ENCODE measurements at regions not wholly inside any gene's neighbourhood (a gene's known extent, or its start where the extent isn't known, plus 50 kb on each side); places are given as distances from the start of the nearest gene placed in this dataset.

DNA sequence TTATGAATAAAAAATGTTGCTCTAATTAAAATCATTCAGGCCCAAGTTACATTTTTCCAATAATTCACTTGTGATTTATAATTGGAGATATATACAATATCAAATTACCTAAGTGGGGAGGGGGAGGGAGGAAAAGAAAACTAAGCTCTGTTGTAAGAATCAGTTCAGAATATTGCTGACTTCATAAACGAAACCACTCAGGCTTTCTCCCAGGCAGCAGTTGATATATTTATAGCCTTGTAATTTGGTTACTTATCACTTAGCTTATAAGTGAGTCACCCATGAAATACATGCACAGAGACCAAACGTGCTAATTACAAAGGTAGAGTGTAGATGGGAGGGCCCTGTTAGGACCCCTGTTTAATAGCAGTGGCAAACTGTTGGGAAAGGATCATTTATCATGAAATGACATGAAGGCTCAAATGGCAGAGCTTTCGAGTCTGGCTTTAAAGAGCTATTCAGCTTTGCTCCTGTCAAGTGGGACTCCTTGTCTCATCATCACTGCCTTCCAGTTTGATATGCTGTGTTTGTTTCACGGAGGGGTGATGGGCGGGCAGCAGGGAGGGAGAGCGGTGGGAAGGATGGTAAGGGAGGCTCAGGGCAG lies 105.6 kb upstream of the PGRMC2 start:
- DNase-seq (ENCODE audit: low read depth, low spot score): no peak

DNA sequence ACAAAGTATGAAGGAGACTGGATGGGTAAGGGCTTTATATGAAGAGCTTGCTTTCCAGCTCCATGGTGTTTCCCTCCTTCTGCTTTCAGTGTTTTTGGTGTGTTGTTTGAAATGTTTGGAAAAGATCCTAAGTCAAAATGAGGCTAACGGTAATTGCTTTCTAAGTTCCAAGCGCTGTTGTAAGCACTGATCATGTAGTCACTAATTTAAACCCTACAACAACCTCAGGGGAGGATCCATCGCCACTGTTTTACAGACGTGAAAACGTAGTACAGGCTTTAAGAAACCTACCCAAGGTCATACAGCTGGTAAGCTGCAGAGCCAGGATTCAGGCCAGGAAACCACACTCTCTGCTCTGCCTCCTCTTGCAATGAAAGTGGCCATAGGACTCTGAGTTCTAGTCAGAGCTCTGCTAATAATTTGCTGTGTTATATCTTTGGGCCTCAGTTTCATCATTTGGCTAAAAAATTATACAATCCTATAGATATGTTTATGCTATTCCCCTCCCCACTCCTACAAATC lies 102.9 kb upstream of the PGRMC2 start:
- DNase-seq (ENCODE audit: low read depth, low spot score): no peak

DNA sequence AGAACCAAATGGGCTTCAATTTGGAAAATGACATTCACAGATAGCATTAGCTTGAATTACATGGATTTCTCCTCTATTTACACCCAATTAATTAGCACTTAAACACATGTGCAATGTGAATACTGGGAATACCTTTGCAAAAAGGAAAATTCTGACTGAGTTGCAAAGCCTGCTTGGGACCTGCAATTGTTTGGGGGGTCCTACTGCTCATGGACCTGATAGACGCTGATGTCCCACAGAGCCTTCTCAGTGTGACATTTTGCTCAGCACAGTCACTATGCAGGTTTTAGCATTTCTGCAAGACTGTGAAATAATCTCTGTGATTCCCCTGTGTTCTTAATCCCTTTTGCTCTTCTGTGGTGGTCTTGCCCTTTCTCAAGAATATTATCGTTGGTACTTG lies 101.2 kb upstream of the PGRMC2 start:
- no peak for DNase-seq (ENCODE audit: low read depth, low spot score)

DNA sequence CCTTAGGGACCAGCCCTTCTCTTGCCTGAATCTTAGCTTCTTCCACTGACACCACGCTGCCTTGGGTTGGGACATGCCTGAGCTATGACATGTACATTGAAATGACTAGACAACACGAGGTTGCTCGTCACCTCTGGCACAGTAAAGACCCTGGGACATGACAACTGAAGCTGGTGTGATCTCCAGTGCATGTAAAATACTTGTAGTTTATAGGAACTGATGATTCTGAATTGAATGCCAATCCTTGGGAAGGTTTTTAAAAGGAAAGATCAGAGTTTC lies 100.7 kb upstream of the PGRMC2 start:
- DNase-seq (ENCODE audit: low read depth, low spot score): no peak

DNA sequence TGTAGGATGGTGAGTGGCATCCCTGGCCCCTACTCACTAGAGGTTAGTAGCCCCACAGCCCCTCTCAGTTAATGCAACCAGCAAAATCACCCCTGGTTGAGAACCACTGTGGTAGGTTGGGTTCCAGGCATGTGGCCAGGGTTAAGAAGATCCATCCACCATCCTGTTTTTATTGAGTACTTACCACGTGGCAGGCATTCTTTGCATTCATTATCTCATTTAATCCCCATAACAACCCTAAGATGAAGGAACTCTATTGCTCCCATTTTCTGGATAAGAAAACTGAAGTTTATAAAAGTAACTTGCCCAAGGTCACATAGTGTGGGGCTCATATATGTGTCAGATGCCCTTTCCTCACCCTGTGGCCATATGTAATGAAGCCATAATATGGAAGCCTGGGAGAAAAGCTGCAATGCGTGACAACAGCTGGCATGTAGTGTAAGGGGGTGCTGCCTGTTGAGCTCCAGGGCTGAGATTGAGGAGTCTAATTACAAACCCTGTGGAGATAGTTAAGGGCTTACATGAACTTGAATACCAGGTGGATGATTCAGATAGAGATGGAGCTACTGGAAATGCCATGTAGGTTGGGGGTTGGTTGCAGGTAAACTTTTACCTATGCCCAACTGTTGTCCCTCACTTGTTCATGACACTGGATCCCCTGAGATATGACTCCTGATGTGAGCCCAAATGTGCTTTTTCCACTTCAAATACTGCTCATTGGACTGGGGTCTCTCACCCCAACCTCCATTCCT lies 100.2 kb upstream of the PGRMC2 start:
- no peak for DNase-seq (ENCODE audit: low read depth, low spot score)

DNA sequence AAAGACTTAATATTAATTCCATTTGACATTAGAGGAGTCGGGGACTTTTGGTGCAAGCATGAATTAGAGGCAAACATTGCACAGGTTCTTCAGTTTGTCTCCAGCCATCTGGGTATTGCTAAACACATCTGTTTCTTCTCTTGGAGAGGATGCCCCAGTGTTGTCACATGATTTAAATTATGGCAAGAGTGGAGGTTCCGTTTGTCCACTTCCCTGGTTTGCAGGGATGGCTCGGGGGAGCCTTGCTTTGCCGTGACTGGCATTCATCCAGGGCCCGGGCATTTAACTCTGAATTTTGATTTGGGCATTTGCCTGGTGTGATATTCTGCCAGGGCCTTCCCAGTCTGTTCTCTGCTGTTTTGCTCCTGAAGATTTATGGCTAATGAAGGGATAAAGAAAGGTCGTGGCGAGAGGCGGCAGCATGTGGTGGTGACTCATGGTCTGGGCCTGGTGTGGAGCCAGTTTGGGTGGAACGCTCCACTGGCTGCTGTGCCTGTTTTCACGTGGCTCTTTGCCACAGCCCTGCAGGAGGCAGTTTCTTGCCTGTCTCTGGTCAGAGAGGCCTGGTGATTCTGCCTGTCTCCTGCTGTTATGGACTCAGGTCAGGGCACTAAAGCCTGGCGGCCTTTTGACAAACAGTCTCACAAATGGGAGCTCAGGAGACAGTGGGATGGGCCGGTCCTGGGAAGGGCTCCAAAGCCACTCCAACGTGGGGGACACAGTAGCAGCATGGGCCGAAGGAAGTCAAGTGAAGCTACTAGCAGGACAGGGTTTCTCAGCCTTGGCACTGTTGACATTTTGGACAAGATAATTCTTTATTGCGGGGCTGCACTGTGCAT lies 99.4 kb upstream of the PGRMC2 start:
- DNase-seq (ENCODE audit: low read depth, low spot score): peak; percentile 64

DNA sequence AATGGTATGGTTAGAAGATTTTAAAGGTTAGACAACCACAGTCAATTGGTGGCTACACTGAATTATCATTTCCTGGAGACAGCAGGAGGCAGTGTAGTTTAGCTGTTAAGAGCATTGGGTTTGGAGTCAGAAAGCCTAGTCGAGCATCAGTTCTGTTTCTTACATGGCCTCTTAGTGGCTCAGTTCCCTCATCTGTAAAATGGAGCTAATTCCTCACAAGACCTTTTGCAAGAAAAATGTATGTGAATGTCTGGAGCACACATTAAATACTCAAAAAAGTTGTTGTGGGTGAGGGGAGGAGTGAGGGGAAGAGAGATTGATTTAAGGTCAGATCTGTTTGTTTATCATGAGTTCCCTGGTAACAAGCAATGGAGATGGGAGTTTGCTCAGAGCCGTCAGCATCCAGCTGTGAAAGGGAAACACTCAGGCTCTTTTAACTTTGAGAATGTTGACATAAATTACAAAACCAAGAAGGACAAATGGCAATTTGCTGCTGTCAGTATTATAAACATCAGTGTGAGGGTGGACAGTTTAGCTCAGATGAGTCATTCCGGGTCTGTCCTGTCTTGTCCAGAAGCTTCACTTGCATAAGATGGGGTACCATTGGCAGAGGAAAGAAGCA lies 98.2 kb upstream of the PGRMC2 start:
- DNase-seq (ENCODE audit: low read depth, low spot score): no peak

DNA sequence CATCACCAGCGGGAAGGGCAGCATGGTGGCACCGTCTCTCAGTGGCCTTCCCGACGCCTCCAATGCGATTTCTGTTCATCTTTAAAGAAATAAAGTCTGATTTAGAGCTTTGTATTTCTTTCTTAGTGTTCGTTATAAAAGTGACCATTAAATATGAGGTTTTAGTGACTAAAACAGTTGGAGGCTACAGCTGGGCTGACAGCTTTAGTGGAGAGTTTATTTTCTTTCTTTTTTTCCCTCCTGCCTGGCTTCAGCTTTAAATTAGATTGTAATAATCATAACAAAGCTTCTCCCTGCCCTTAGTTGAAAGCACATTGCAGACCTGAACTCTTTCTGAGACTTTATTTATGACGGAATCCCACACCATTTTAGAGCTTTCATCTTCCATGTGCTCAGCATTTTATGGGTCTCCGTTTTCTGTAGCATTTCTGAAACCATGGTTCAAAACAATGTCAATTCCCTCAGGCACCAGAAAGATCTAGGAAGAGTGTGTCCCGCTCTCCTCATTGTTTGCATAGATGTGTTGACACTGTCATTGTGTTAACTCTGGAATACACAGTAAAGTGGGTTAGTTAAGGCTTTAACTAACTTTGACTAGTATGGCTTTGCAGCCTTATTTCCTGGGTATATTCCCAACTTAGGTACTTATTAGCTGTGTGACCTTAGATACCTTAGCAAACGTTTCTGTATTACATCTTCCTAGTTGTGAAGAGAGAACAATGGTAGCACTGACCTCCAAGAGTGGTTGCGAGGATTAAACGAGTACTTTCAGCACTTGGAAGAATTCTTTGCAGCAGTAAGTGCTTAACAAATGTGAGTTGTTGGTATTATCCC lies 97.4 kb upstream of the PGRMC2 start:
- no peak for DNase-seq (ENCODE audit: low read depth, low spot score)

DNA sequence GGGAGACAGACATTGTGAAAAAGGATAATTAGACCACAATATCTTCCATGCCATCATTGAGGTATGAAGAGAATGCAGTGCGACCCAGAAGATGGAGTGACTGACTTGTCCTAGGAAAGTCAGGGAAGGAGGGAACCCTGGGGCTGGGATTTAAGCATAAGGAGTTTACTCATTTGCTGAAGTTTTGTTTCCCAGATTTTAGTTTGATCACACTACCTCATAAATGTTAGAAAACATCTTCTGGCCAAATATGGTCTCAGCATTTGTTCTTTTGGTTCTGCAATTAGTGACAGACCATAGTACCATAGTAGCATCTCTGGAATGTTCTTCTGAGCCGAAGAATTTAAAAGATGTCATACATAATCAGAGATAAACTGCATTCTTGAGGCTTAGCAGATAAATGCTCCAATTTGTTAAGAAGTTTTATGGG lies 96.5 kb upstream of the PGRMC2 start:
- DNase-seq (ENCODE audit: low read depth, low spot score): no peak

DNA sequence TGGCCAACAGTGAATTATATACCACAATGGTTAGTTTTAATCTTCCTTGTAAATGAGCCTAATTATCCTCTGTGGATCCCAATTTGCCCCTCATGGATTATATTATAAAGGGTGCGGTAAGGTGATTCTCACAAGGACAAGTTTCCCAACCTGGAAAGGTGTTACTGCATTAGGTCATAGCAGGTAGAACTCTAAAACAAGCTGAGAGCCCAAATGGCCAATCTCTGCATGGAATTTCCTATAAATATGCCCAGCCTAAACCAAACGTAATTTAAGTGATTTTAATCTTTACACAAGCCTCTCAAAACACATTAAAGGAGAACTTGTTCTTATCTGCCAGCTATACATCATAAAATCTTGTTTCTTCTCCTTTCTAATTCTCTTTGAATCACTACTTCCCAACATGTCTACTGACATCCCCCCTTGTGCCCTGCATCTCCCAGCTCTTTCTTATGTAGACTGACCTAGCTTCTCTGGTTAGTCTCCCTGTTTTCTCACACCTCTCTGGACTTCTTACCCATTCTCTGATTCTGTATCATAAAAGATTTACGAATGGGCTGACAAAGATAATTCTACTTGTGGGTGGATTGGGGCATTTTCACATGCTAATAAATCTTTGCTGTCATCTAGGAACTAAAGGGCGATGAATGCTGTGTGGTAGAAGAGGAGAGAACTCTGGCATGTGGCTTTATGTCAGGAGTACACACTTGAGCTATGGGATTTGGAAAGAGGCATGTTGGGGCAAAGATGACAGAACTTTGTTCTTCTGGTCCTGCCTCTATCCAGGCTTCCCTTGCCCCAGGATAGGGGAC lies 94.3 kb upstream of the PGRMC2 start:
- DNase-seq (ENCODE audit: low read depth, low spot score): no peak

DNA sequence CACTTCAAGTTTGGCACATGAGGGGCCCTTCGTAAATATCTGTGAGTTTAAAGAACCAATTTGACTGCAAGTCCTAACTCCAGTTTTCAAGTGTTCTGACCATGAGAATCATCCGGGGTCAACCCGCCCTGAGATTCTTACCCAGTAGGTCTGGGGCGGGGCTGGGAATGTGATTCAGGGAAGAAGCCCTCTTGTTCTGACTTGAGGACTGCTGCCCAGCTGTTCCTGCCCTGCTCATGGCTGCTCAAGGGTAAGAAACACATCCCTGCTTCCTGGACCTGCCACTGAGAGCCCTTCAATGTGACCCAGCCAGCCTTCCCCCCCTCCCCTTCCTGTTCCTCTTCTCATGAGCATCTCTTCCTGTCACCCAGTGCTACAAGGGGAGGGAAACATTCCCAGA lies 92.7 kb upstream of the PGRMC2 start:
- no peak for DNase-seq (ENCODE audit: low read depth, low spot score)

DNA sequence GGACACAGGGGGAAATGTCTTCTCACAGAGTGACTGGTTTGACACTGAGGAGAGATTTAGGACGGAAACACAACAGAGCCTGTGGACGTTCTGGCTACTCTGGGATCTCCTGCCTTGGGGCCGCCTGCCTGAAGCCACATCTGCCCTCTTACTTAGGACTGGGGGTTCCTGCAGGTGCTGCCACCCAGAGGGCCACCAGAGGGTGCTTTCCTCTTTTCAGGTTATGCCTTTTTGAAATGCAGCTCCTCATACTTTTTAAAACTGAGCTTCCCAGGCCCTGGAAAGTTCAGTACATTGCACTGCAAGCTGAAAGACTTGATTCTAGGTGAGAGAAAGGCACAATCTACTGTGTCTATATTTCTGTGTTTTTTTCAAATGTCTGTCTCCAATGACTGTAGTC lies 92.2 kb upstream of the PGRMC2 start:
- no peak for DNase-seq (ENCODE audit: low read depth, low spot score)

DNA sequence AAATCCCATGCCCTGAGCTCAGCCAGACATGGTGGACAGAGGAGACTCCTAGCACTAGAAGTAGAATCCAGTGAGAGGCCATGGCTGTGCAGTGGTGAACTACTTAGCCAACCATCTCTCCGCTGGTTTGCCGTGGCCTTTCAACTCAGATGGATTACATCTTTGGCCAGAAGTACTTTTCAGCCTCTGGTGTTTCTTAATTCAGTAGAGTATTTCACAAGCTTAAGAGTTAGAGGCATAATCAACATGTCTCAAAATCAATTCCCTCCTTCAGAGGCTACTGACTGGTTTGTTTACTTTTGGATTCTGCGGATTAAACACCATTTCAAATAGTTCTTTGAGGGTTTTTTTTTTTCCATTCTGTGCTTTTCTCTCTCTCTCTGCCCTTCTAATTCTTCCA lies 91.1 kb upstream of the PGRMC2 start:
- no peak for DNase-seq (ENCODE audit: low read depth, low spot score)

DNA sequence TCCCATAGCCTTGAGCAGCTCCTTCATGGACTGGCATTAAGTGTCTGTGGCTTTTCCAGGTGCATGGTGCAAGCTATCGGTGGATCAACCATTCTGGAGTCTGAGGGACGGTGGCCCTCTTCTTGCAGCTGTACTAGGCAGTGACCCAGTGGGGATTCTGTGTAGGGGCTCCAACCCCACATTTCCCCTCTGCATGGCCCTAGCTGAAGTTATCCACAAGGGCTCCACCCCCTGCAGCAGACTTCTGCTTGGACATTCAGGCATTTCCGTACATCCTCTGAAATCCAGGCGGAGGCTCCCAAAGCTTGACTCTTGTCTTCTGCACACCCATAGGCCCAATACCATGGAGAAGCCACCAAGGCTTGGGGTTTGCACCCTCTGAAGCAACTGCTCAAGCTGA lies 89.3 kb upstream of the PGRMC2 start:
- DNase-seq (ENCODE audit: low read depth, low spot score): no peak

DNA sequence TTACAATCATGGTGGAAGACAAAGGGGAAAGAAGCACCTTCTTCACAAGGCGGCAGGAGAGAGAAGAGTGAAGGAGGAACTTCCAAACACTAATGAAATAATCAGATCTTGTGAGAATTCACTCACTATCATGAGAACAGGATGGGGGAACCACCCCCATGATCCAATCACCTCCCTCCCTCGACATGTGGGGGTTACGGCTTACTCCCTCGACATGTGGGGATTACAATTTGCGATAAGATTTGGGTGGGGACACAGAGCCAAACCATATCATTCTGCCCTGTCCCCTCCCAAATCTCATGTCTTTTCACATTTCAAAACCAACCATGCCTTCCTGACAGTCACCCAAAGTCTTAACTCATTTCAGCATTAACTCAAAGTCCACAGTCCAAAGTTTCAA lies 88.7 kb upstream of the PGRMC2 start:
- no peak for DNase-seq (ENCODE audit: low read depth, low spot score)

DNA sequence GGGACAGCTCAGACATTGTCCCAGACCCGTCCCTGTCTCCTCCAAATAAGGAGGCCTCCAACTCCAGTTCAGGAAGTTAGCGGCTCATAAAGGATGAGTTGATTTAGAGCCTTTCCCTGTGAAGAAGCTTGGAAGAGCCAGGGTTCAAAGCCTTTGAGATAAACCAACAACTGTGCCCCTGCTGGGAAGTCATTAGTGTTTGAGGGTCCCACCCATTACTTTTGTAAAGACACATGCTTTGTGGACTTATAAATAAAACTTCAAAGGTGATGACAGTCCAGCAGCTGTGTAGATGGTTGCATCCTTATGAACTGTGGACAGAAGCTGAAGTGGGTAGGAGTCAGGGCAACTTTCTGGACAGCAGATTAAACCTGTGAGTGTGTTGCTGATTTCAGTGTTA lies 86.0 kb upstream of the PGRMC2 start:
- DNase-seq (ENCODE audit: low read depth, low spot score): no peak

DNA sequence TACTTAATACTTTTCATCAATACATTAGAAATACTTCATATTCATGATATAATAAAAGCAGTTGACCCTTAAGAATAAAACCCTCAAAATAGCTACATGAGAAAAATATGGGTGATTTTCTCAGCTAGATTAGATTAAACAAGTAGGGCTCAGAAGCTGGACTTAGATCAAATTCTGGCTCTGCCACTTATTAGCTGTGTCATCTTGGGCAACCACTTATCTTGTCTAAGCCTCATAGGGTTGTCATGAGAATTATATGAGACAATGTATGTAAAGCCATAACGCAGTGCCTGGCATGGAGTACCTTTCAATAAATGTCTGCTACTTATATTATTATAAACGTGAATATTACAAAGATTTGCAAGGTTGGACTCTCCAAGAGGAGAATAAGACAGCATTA lies 84.3 kb upstream of the PGRMC2 start:
- DNase-seq (ENCODE audit: low read depth, low spot score): no peak

DNA sequence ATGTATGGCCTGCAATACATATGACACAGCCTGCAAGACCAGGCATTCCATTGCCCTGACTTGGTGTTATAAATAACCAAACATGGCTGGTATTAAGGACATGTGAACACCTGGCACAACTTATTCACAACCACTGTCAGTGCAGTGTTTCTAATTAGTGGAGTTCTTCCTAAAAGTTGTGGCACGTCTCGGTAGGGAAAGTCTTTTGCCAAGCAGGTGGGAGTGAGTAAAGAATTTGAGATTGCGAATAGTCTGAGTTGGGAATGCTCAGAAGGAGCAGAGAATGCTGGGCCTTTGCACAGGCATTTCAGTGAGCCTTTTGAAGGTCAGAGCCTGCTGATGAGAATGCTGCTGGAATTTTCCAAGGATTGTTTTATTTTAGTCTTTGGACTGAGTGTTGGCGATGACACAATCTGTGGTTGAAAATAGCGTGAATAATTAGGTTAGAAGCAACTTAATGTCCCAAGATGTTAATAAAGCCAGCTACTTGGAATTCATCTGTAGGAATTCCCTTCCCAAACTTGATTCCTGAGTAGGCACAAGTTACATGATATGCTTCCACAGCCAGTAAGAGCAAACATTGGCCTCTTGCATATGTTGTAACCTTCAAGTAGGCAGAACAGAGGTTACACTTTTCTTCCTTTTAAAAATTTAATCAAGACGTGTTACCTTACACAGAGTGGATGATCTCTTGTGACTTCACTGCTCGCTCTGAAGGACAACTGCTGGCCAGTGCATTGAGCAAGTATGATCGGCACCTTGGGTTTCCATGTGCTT lies 83.6 kb upstream of the PGRMC2 start:
- no peak for DNase-seq (ENCODE audit: low read depth, low spot score)

DNA sequence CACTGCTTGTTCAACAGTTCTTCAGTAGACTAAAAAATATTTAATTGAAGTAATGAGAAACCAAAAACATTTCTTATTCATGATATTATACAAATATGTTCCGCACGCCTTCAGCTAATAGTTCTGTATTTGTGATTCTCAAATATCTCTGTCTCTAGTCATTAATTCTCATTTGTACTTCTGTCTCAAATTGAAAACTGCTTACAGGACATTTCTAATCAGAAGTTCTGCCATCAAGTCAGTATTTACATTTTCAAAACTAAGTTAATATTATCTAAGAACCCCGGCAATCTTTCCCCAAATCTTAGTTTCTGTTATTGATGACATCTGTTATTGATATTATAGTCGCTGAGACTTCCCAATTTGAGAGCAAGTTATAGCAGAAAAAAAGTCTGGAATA lies 78.6 kb upstream of the PGRMC2 start:
- no peak for DNase-seq (ENCODE audit: low read depth, low spot score)

DNA sequence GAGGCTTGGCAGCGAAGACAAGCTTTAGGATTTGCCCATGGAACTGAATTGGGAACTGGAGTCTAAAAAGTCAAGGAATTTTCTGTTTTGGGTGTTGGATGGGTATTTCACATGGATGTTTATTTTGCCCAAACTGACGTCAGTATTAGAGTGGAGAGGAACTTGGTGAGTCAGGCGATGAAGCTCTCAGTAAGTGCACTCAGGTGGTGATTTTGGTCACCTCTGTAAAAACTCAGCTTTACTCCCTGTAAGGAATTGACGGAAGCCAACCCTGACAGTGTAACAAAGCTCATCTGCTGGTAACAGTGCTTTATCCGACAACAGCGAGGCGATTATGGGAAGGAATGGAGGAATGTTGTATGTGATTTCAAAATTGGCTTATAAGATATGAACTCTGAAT lies 77.0 kb upstream of the PGRMC2 start:
- DNase-seq (ENCODE audit: low read depth, low spot score): no peak

Data from pulmonary artery endothelial cell (primary cell).